MM.1S (cell line): ENCODE measurements at regions not wholly inside any gene's neighbourhood (a gene's known extent, or its start where the extent isn't known, plus 50 kb on each side); places are given as distances from the start of the nearest gene placed in this dataset.

Source experiments
- EZH2 ChIP-seq: fragments of 300-600 bp; sonication (generic); optimal IDR thresholded peaks from 2 replicates; pipeline ENCODE3; 2017; ENCODE audit warnings: low read depth, mild to moderate bottlenecking, antibody characterized with exemption, low read length, mixed read lengths
- EZH2phosphoT487 ChIP-seq: fragments of 300-600 bp; sonication (generic); IDR thresholded peaks from 2 replicates; pipeline ENCODE4 v1.6.1; 2018; ENCODE audit warnings: antibody characterized with exemption, low read length
- TF ChIP-seq, protein P1 (sequence below): fragments of 300-600 bp; sonication (generic); IDR thresholded peaks from 2 replicates; pipeline ENCODE4 v1.5.1; 2016; ENCODE audit warnings: antibody characterized with exemption, low read length, mixed read lengths

DNA sequence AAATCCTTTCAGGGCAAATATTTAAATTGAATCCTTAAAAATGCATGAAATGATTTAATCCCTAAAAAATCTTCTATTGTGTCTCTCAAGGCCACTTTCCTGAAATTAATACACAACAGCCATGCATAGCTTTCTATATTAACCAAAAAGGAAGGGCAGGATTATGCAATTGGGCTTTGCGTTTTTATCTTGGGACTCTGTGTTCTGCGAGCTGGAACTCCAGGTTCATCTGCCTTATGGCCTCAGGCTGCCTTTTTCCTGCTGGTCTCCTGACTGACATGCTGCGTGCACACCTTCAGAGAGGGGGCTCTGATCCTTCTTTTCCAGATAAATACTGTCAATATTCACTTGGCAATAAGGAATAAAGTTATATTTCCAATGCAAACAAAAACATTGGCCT lies 141.7 kb upstream of the GRIA4 start:
- TF ChIP-seq, protein P1, sequence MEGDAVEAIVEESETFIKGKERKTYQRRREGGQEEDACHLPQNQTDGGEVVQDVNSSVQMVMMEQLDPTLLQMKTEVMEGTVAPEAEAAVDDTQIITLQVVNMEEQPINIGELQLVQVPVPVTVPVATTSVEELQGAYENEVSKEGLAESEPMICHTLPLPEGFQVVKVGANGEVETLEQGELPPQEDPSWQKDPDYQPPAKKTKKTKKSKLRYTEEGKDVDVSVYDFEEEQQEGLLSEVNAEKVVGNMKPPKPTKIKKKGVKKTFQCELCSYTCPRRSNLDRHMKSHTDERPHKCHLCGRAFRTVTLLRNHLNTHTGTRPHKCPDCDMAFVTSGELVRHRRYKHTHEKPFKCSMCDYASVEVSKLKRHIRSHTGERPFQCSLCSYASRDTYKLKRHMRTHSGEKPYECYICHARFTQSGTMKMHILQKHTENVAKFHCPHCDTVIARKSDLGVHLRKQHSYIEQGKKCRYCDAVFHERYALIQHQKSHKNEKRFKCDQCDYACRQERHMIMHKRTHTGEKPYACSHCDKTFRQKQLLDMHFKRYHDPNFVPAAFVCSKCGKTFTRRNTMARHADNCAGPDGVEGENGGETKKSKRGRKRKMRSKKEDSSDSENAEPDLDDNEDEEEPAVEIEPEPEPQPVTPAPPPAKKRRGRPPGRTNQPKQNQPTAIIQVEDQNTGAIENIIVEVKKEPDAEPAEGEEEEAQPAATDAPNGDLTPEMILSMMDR, result no peak
- TF ChIP-seq EZH2 (no peak), EZH2phosphoT487 (no peak)
